B cell (primary cell): ENCODE measurements at regions not wholly inside any gene's neighbourhood (a gene's known extent, or its start where the extent isn't known, plus 50 kb on each side); places are given as distances from the start of the nearest gene placed in this dataset.

ENCODE experiments used
- ATAC-seq: fragments of 200-7000 bp; cut with Tn5 transposase; one replicate; pipeline ENCODE4 v1.10.0; 2021; ENCODE audit warnings: low read depth, mild to moderate bottlenecking, moderate number of reproducible peaks, moderate library complexity
- CTCF ChIA-PET: fragments of 350-600 bp; sonication (Branson Sonifier 250); formaldehyde crosslinking; loops from one replicate; lab custom pipeline; 2021; ENCODE audit warnings: antibody characterized with exemption, inconsistent platforms; lab: Charles Lee
- POLR2A ChIA-PET: fragments of 350-600 bp; sonication (Branson Sonifier 250); formaldehyde crosslinking; loops from one replicate; lab custom pipeline; 2021; ENCODE audit warnings: antibody characterized with exemption; lab: Charles Lee
- DNase-seq: peaks from one replicate; pipeline ENCODE4 v3.0.0; 2013
- H2AFZ ChIP-seq: 2 replicates; pipeline ENCODE4 v1.6.1; 2012; ENCODE audit warnings: mild to moderate bottlenecking, low read depth, low read length; ENCODE audit not compliant: insufficient read depth, poor library complexity, severe bottlenecking
- H3K27ac ChIP-seq, 2 donors: 1 replicate in 1 of 2; 2 replicates in 1 of 2; pipeline ENCODE4 v1.5.1; 2012 to 2013; ENCODE audit warnings: low read length in 2 of 2, mild to moderate bottlenecking in 2 of 2, moderate library complexity in 1 of 2
- H3K27me3 ChIP-seq, 4 experiments: fragments of 200-600 bp in 1 of 4; sonication (generic) in 1 of 4; replicated peaks in 1 of 4; 1 replicate in 2 of 4; 2 replicates in 2 of 4; pipeline versions ENCODE4 v1.6.1 to v1.7.0; 2013 to 2016; ENCODE audit warnings: low read length in 3 of 4, mild to moderate bottlenecking in 2 of 4, mixed read lengths in 1 of 4, moderate library complexity in 1 of 4; ENCODE audit not compliant: insufficient read depth in 4 of 4, control insufficient read depth in 3 of 4; ENCODE audit errors: control extremely low read depth in 1 of 4
- H3K36me3 ChIP-seq, 2 experiments: replicated peaks in 1 of 2; 1 replicate in 1 of 2; 2 replicates in 1 of 2; pipeline versions ENCODE4 v1.6.1 to v1.7.1; 2013; ENCODE audit warnings: low read length in 1 of 2; ENCODE audit not compliant: insufficient read depth in 2 of 2, control insufficient read depth in 1 of 2; ENCODE audit errors: control extremely low read depth in 1 of 2, extremely low read depth in 1 of 2
- H3K4me1 ChIP-seq, 2 donors: fragments of 200-600 bp in 1 of 2; sonication (generic) in 1 of 2; 1 replicate in 1 of 2; 2 replicates in 1 of 2; pipeline versions ENCODE4 v1.5.1 to v1.6.1; 2013 to 2017; ENCODE audit warnings: low read length in 2 of 2; ENCODE audit not compliant: control insufficient read depth in 2 of 2, insufficient read depth in 2 of 2
- H3K4me2 ChIP-seq: replicated peaks from 2 replicates; pipeline ENCODE3; 2012; ENCODE audit warnings: mild to moderate bottlenecking, low read depth, low read length; ENCODE audit not compliant: poor library complexity, severe bottlenecking
- H3K4me3 ChIP-seq, 5 experiments: fragments of 200-600 bp in 1 of 5; sonication (generic) in 1 of 5; 1 replicate in 3 of 5; 2 replicates in 2 of 5; pipeline versions ENCODE4 v1.5.1 to v1.7.0; 2011 to 2016; ENCODE audit warnings: low read length in 4 of 5, mild to moderate bottlenecking in 4 of 5, low read depth in 2 of 5, control low read depth in 1 of 5, moderate library complexity in 1 of 5; ENCODE audit not compliant: insufficient read depth in 1 of 5; ENCODE audit errors: control extremely low read depth in 1 of 5, extremely low read depth in 1 of 5
- H3K79me2 ChIP-seq: fragments of 200-600 bp; sonication (generic); one replicate; pipeline ENCODE4 v1.6.0; 2016; ENCODE audit warnings: low read length; ENCODE audit not compliant: control insufficient read depth, insufficient read depth
- H3K9ac ChIP-seq: fragments of 200-600 bp; sonication (generic); 2 replicates; pipeline ENCODE4 v1.6.1; 2017; ENCODE audit warnings: mild to moderate bottlenecking, low read length, moderate library complexity
- H3K9me3 ChIP-seq, 3 donors: one replicate each; pipeline versions ENCODE4 v1.6.1 to v1.7.1; 2013; ENCODE audit warnings: low read length in 2 of 3; ENCODE audit not compliant: control insufficient read depth in 2 of 3, insufficient read depth in 1 of 3; ENCODE audit errors: control extremely low read depth in 1 of 3
- H4K20me1 ChIP-seq: 2 replicates; pipeline ENCODE4 v1.6.0; 2012; ENCODE audit warnings: mild to moderate bottlenecking, low read length; ENCODE audit not compliant: insufficient read depth, control insufficient read depth, poor library complexity, severe bottlenecking
- H3K27ac Mint-ChIP-seq: one replicate; pipeline ENCODE4 v1.8.0; 2021; ENCODE audit warnings: mixed read lengths
- H3K27me3 Mint-ChIP-seq: one replicate; pipeline ENCODE4 v1.8.0; 2021; ENCODE audit warnings: mixed read lengths
- H3K4me1 Mint-ChIP-seq: one replicate; pipeline ENCODE4 v1.8.0; 2021; ENCODE audit warnings: mixed read lengths
- H3K4me3 Mint-ChIP-seq: one replicate; pipeline ENCODE4 v1.8.0; 2021; ENCODE audit warnings: mixed read lengths
- H3K9me3 Mint-ChIP-seq: one replicate; pipeline ENCODE4 v1.8.0; 2022; ENCODE audit warnings: mixed read lengths; ENCODE audit not compliant: insufficient read depth
- CTCF ChIP-seq: fragments of 200-600 bp; IDR thresholded peaks from one replicate; pipeline ENCODE4 v1.8.0; 2022; ENCODE audit warnings: antibody characterized with exemption, mild to moderate bottlenecking
- EZH2 ChIP-seq: IDR thresholded peaks from 2 replicates; pipeline ENCODE4 v1.6.1; 2012; ENCODE audit warnings: borderline replicate concordance, low read depth, mild to moderate bottlenecking, moderate library complexity, low read length; ENCODE audit not compliant: insufficient read depth, poor library complexity, severe bottlenecking
- WGBS: methylation state at CpG from one replicate; pipeline ENCODE4 v1.1.5; 2013; ENCODE audit warnings: missing lambda C conversion rate; ENCODE audit not compliant: insufficient coverage; 5-methylcytosine and 5-hydroxymethylcytosine counted together
- intact Hi-C: fragments of 100-400 bp; cut with micrococcal nuclease; formaldehyde crosslinking; loops from one replicate; pipeline ENCODE4 v1.10.0; 2022

GRCh38 chr2:187935126-187935525 is 356.5 kb upstream of the GULP1 start:
- no peaks in the 10 kb centered on the region for H3K79me2 ChIP-seq
- no peak overlapping the region for H2AFZ ChIP-seq
- POLR2A ChIA-PET = no interaction called here
- CTCF ChIA-PET = no interaction called here
- H3K27ac ChIP-seq = no peak overlapping the region
- no peaks in the 10 kb centered on the region for H3K4me1 Mint-ChIP-seq
- no peak for DNase-seq
- intact Hi-C loops = no loop called here
- 100% methylated on average over 4 of the region's 6 CpGs for WGBS
- TF ChIP-seq EZH2 = no peak
- no peak for TF ChIP-seq CTCF
- H3K4me3 ChIP-seq = no peak overlapping the region
- H3K4me3 Mint-ChIP-seq = no peak overlapping the region
- no peak overlapping the region for H3K9ac ChIP-seq
- no peak for ATAC-seq
- H3K9me3 Mint-ChIP-seq = no peaks in the 10 kb centered on the region
- no peaks in the 10 kb centered on the region for H3K4me1 ChIP-seq
- H3K27me3 Mint-ChIP-seq = no peaks in the 10 kb centered on the region
- H3K36me3 ChIP-seq = no peaks in the 10 kb centered on the region
- no peaks in the 10 kb centered on the region for H4K20me1 ChIP-seq
- no peaks in the 10 kb centered on the region for H3K27me3 ChIP-seq
- H3K9me3 ChIP-seq = peaks cover 0 to 10% (median 0%) of the 10 kb centered on the region in 3 donors
- no peak overlapping the region for H3K27ac Mint-ChIP-seq
- H3K4me2 ChIP-seq = no peak overlapping the region

GRCh38 chr2:187936228-187936627 is 355.4 kb upstream of the GULP1 start:
- no CpG with 5 or more reads among the region's 2 CpGs for WGBS
- Histone ChIP-seq H3K79me2 (no peaks in the 10 kb centered on the region), H3K9me3 (peaks cover 0 to 10% (median 0%) of the 10 kb centered on the region in 3 donors), H3K4me1 (no peaks in the 10 kb centered on the region), H2AFZ (no peak overlapping the region), H3K36me3 (no peaks in the 10 kb centered on the region), H3K4me2 (no peak overlapping the region), H3K27ac (no peak overlapping the region), H4K20me1 (no peaks in the 10 kb centered on the region), H3K9ac (no peak overlapping the region), H3K4me3 (no peak overlapping the region), H3K27me3 (no peaks in the 10 kb centered on the region)
- H3K9me3 Mint-ChIP-seq = no peaks in the 10 kb centered on the region
- POLR2A ChIA-PET = no interaction called here
- intact Hi-C loops = no loop called here
- DNase-seq (no peak), ATAC-seq (no peak)
- TF ChIP-seq CTCF (no peak), EZH2 (no peak)
- no peak overlapping the region for H3K4me3 Mint-ChIP-seq
- CTCF ChIA-PET = no interaction called here
- no peak overlapping the region for H3K27ac Mint-ChIP-seq
- H3K4me1 Mint-ChIP-seq = no peaks in the 10 kb centered on the region
- no peaks in the 10 kb centered on the region for H3K27me3 Mint-ChIP-seq
